22Rv1 (cell line): ENCODE measurements at regions not wholly inside any gene's neighbourhood (a gene's known extent, or its start where the extent isn't known, plus 50 kb on each side); places are given as distances from the start of the nearest gene placed in this dataset.

Experiments used
- H3K27ac ChIP-seq: fragments of 450-650 bp; 2 replicates; pipeline ENCODE4 v1.5.1; 2017
- ZFX ChIP-seq: fragments of 450-650 bp; IDR thresholded peaks from 2 replicates; pipeline ENCODE4 v1.6.1; 2017; ENCODE audit warnings: antibody characterized with exemption, borderline replicate concordance
- TF ChIP-seq, protein P1 (sequence below): fragments of 450-650 bp; IDR thresholded peaks from 2 replicates; pipeline ENCODE4 v1.5.1; 2017; ENCODE audit warnings: mild to moderate bottlenecking

DNA sequence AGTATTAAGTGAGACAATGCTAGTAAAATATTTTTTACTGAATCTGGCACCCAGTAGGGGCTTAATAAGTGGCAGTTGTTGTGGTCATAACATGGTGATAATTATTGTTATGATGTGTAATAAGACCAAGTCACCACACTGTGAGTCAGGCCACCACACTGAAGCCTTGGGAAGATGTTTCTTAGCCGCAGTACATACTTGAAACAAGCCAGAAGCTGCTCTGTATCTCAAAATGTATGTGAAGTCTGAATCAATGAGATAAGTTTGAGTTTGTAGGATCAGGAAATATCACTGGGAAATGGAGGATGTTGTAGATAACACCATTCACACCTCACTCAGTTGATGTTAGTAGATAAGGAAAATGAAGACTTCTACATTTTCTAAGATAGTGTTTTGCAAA is 51.3 kb upstream of the PTPN3 start:
- no peak for TF ChIP-seq ZFX
- TF ChIP-seq, protein P1, sequence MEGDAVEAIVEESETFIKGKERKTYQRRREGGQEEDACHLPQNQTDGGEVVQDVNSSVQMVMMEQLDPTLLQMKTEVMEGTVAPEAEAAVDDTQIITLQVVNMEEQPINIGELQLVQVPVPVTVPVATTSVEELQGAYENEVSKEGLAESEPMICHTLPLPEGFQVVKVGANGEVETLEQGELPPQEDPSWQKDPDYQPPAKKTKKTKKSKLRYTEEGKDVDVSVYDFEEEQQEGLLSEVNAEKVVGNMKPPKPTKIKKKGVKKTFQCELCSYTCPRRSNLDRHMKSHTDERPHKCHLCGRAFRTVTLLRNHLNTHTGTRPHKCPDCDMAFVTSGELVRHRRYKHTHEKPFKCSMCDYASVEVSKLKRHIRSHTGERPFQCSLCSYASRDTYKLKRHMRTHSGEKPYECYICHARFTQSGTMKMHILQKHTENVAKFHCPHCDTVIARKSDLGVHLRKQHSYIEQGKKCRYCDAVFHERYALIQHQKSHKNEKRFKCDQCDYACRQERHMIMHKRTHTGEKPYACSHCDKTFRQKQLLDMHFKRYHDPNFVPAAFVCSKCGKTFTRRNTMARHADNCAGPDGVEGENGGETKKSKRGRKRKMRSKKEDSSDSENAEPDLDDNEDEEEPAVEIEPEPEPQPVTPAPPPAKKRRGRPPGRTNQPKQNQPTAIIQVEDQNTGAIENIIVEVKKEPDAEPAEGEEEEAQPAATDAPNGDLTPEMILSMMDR = no peak
- H3K27ac ChIP-seq = no peak overlapping the region

DNA sequence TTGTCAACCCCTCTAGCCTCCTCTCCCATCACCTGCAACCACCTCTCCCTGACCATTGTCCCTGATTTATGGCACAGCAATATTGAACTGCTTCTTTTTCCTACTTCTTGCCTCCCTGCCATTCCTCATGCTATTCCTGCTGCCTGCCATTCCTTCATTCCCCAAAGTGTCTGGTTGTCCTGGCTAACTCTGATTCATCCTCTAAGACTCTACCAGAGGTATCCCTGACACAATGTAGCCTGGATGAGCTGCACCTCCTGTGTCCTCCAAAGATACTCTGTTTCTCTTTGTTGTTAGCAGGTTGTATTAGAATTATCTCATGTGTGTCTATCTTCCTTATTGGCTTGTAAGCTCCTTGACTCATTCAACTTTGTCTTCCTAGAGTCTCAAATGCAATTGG is 53.5 kb upstream of the PTPN3 start:
- TF ChIP-seq, protein P1 = no peak
- no peak for TF ChIP-seq ZFX
- no peak overlapping the region for H3K27ac ChIP-seq

DNA sequence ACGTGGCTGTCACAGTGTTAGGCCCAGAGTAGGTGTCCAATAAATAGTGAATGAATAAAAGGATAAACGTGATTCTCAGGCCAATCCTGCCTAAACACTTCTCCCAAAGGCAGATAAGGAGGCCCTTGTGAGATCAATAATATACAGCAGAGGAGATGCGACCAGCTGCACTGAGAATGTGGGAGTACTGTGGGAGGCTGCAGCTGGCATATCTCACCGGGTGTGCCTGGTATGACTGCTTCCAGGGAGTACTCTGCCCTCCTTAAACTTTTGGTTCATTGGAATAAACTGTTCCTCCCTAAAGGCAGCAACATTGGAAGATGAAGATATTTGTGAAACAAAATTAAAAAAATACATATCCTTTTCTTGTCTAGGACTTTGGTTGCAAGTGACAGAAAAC is 57.1 kb upstream of the PTPN3 start:
- no peak for TF ChIP-seq ZFX
- TF ChIP-seq, protein P1 = no peak
- no peak overlapping the region for H3K27ac ChIP-seq

DNA sequence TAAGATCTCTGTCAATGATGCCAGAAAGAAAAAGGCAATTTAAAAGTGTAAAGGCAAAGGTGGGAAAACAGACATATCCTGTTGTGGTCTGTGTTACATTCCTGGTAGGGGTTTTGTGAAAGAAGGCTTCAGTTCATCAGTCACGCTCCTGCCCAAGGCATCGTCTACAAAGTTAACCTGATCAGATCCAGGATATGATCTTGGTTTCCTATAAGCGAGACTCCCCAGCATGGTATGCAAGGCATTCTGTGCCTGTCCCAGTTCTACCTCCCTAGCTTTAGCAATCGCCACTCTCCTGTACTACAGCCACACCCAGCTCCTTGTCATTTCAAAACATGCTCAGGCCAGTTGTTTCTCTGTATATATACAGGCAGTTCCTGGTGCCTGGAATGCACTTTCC is 58.0 kb upstream of the PTPN3 start:
- H3K27ac ChIP-seq = no peak overlapping the region
- no peak for TF ChIP-seq ZFX
- TF ChIP-seq, protein P1 = no peak

DNA sequence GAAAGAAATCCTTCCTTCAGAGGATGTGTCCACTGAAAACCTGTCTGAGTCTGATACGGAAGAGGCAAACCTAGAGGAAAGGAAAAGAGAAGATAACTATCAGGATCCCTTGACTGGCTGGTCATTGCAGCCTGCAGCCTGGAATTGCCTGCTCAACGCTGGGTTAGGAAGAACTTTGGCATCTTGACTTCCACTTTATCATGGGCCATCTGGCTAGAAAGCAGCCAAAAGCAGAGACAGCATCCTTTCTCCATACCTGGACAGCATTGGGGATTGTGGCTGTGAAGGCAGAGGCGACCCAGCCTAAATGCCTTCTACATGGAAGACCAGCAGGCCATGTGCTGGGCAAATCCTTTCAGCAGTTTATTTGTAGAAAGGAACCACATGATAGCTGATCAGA is 58.7 kb upstream of the PTPN3 start:
- no peak for TF ChIP-seq ZFX
- TF ChIP-seq, protein P1 = no peak
- no peak overlapping the region for H3K27ac ChIP-seq

DNA sequence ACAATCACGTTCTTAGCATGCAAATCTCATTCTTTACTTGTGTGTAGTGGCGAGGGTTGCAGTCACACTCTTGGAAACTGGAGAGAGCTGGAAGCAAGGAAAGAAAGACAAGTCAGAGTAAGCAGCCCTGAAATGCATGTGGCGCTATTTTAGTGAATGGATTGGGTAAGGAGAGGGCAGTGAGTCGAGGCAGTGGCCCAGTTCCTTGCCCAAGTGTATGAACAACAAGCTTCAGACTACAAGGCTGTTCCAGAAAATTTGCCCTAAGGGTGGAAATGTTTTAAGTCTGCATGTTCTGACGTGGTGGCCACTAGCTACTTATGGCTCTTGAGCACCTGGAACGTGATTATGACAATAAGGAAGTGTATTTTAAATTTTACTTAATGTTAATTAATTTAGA is 59.4 kb upstream of the PTPN3 start:
- no peak overlapping the region for H3K27ac ChIP-seq
- TF ChIP-seq, protein P1 = no peak
- no peak for TF ChIP-seq ZFX

DNA sequence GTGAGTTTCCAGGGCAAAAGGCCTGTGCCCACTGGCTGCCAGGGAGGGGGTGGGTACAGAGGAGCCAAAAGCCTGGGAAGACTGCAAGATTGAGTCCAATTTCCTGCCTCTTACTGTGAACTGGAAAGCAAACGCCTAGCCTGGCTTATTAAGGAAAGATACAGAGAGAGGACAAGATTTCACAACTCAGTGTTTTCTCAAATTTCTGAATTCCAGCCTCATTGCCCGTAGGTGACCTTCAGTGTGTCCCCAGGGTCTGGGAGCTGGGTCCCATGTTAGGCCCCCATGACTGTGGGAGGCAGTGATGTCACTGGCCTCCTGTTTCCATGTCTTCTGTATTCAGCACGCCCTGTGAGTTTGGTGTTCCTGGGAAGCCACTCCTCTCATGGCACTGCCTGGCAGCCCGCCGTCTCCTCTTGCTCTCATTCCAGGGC is 60.6 kb upstream of the PTPN3 start:
- H3K27ac ChIP-seq = no peak overlapping the region
- no peak for TF ChIP-seq ZFX
- TF ChIP-seq, protein P1 = no peak
